WTC11 (cell line): ENCODE measurements at regions not wholly inside any gene's neighbourhood (a gene's known extent, or its start where the extent isn't known, plus 50 kb on each side); places are given as distances from the start of the nearest gene placed in this dataset.
"Not testable (repeated sequence)": the region's sequence is repeated elsewhere in the genome, so short reads cannot be mapped to it uniquely, and the experiment has no call there.

ENCODE experiments used
- CTCF ChIP-seq: fragments of 200-600 bp; IDR thresholded peaks from 2 replicates; pipeline ENCODE4 v1.8.0; 2022; ENCODE audit warnings: antibody characterized with exemption
- E2F1 ChIP-seq: sonication (generic); formaldehyde crosslinking; IDR thresholded peaks from 2 replicates; pipeline ENCODE4 v1.8.0; 2022; ENCODE audit warnings: mild to moderate bottlenecking, missing genetic modification reagents
- ESRRA ChIP-seq: sonication (generic); formaldehyde crosslinking; IDR thresholded peaks from 2 replicates; pipeline ENCODE4 v1.8.1; 2022; ENCODE audit warnings: mild to moderate bottlenecking, missing genetic modification reagents, borderline replicate concordance
- NFE2L1 ChIP-seq: sonication (generic); formaldehyde crosslinking; IDR thresholded peaks from 2 replicates; pipeline ENCODE4 v1.8.1; 2023; ENCODE audit warnings: missing genetic modification reagents
- NR1H2 ChIP-seq: sonication (generic); formaldehyde crosslinking; IDR thresholded peaks from 2 replicates; pipeline ENCODE4 v1.9.0; 2021; ENCODE audit warnings: mild to moderate bottlenecking, moderate library complexity, missing genetic modification reagents
- RELA ChIP-seq: sonication (generic); formaldehyde crosslinking; IDR thresholded peaks from 2 replicates; pipeline ENCODE4 v1.8.1; 2022; ENCODE audit warnings: missing genetic modification reagents, mild to moderate bottlenecking, borderline replicate concordance
- SP1 ChIP-seq: sonication (generic); formaldehyde crosslinking; conservative IDR thresholded peaks from 2 replicates; pipeline ENCODE4 v1.8.1; 2022; ENCODE audit warnings: missing genetic modification reagents
- TP53 ChIP-seq: sonication (generic); formaldehyde crosslinking; IDR thresholded peaks from 2 replicates; pipeline ENCODE4 v1.8.1; 2023; ENCODE audit warnings: mild to moderate bottlenecking, missing genetic modification reagents
- USF1 ChIP-seq: sonication (generic); formaldehyde crosslinking; IDR thresholded peaks from 2 replicates; pipeline ENCODE4 v1.8.0; 2022; ENCODE audit warnings: mild to moderate bottlenecking, missing genetic modification reagents
- ZBTB21 ChIP-seq: sonication (generic); formaldehyde crosslinking; IDR thresholded peaks from 2 replicates; pipeline ENCODE4 v1.8.1; 2023; ENCODE audit warnings: mild to moderate bottlenecking, missing genetic modification reagents, borderline replicate concordance
- ZBTB43 ChIP-seq: sonication (generic); formaldehyde crosslinking; IDR thresholded peaks from 2 replicates; pipeline ENCODE4 v1.8.1; 2023; ENCODE audit warnings: mild to moderate bottlenecking, missing genetic modification reagents

GRCh38 chr16:34095006-34095405, 635.6 kb downstream of the TP53TG3F start:
- TF ChIP-seq CTCF; TP53 (CRISPR knock-in tag); ESRRA (CRISPR knock-in tag); ZBTB43; USF1; E2F1 (CRISPR knock-in tag); RELA (CRISPR knock-in tag); NR1H2 (CRISPR knock-in tag); NFE2L1 (CRISPR knock-in tag); ZBTB21 (CRISPR knock-in tag); SP1 (CRISPR knock-in tag): not testable (repeated sequence)
